IMR-90 (cell line): ENCODE measurements at regions not wholly inside any gene's neighbourhood (a gene's known extent, or its start where the extent isn't known, plus 50 kb on each side); places are given as distances from the start of the nearest gene placed in this dataset.

Experiments used
- ATAC-seq: fragments of 200-7000 bp; cut with Tn5 transposase; 2 replicates; pipeline ENCODE4 v1.9.1; 2020; ENCODE audit warnings: low read depth, mild to moderate bottlenecking, moderate library complexity
- BruUV-seq: library from RNA; stranded (reverse); fragments of 400-500 nt; replicated peaks from 2 replicates; lab custom pipeline; 2021; lab: Mats Ljungman, UMichigan
- CTCF ChIA-PET: fragments of 300-600 bp; formaldehyde crosslinking; extraction: SDS; loops from one replicate; lab custom pipeline; 2021; ENCODE audit warnings: antibody characterized with exemption; lab: Yijun Ruan, JAX
- POLR2A ChIA-PET: fragments of 300-600 bp; sonication (Branson Sonifier 250); formaldehyde crosslinking; loops from one replicate; lab custom pipeline; 2022; ENCODE audit warnings: antibody characterized with exemption; ENCODE audit not compliant: unreplicated experiment; lab: Charles Lee
- DNase-seq: peaks from one replicate; pipeline ENCODE4 v3.0.0; 2013
- H2AFZ ChIP-seq: replicated peaks from 2 replicates; pipeline ENCODE3; 2013; ENCODE audit warnings: low read length, mild to moderate bottlenecking; ENCODE audit not compliant: poor library complexity
- H2AK5ac ChIP-seq: 2 replicates; pipeline ENCODE4 v1.6.1; 2013; ENCODE audit warnings: low read depth, low read length, inconsistent platforms
- H2AK9ac ChIP-seq: replicated peaks from 2 replicates; pipeline ENCODE3; 2013; ENCODE audit warnings: mild to moderate bottlenecking, low read depth, low read length, moderate library complexity; ENCODE audit not compliant: poor library complexity
- H2BK120ac ChIP-seq: 2 replicates; pipeline ENCODE4 v1.6.1; 2013; ENCODE audit warnings: low read depth, low read length, inconsistent platforms
- H2BK15ac ChIP-seq: 3 replicates; pipeline ENCODE4 v1.6.1; 2013; ENCODE audit warnings: low read depth, low read length, inconsistent platforms
- H2BK20ac ChIP-seq: 2 replicates; pipeline ENCODE4 v1.6.1; 2013; ENCODE audit warnings: low read depth, mild to moderate bottlenecking, inconsistent platforms, low read length, moderate library complexity
- H2BK5ac ChIP-seq: 2 replicates; pipeline ENCODE4 v1.6.1; 2013; ENCODE audit warnings: mild to moderate bottlenecking, low read depth, low read length, inconsistent platforms; ENCODE audit not compliant: poor library complexity, severe bottlenecking
- H3K14ac ChIP-seq: replicated peaks from 2 replicates; pipeline ENCODE4 v1.6.1; 2013; ENCODE audit warnings: low read depth, low read length, inconsistent platforms
- H3K18ac ChIP-seq: 2 replicates; pipeline ENCODE4 v1.6.1; 2013; ENCODE audit warnings: low read depth, low read length, control low read depth
- H3K23ac ChIP-seq: 2 replicates; pipeline ENCODE4 v1.6.1; 2013; ENCODE audit warnings: low read depth, low read length, inconsistent platforms
- H3K27ac ChIP-seq: 2 replicates; pipeline ENCODE4 v1.5.1; 2013; ENCODE audit warnings: mild to moderate bottlenecking, control low read depth, low read length; ENCODE audit not compliant: insufficient read depth
- H3K27me3 ChIP-seq: 2 replicates; pipeline ENCODE4 v1.6.1; 2013; ENCODE audit warnings: low read length; ENCODE audit not compliant: control insufficient read depth, insufficient read depth
- H3K36me3 ChIP-seq: 2 replicates; pipeline ENCODE4 v1.6.1; 2013; ENCODE audit warnings: low read length, mixed read lengths; ENCODE audit not compliant: control insufficient read depth, insufficient read depth
- H3K4ac ChIP-seq: 2 replicates; pipeline ENCODE4 v1.6.1; 2013; ENCODE audit warnings: low read depth, low read length, inconsistent platforms
- H3K4me1 ChIP-seq: 2 replicates; pipeline ENCODE4 v1.6.1; 2013; ENCODE audit warnings: low read length, mixed read lengths; ENCODE audit not compliant: control insufficient read depth, insufficient read depth
- H3K4me2 ChIP-seq: 2 replicates; pipeline ENCODE4 v1.6.1; 2013; ENCODE audit warnings: low read depth, mild to moderate bottlenecking, control low read depth, low read length, moderate library complexity
- H3K4me3 ChIP-seq: 2 replicates; pipeline ENCODE4 v1.5.1; 2013; ENCODE audit warnings: low read depth, mild to moderate bottlenecking, control low read depth, low read length, moderate library complexity; ENCODE audit not compliant: insufficient read depth
- H3K56ac ChIP-seq: 2 replicates; pipeline ENCODE4 v1.6.1; 2013; ENCODE audit warnings: low read length, inconsistent platforms; ENCODE audit not compliant: insufficient read depth; ENCODE audit errors: extremely low read depth
- H3K79me1 ChIP-seq, 2 experiments: 2 replicates each; pipeline ENCODE4 v1.6.1; 2013; ENCODE audit warnings: low read length in 2 of 2, inconsistent platforms in 1 of 2, low read depth in 1 of 2
- H3K9ac ChIP-seq: 2 replicates; pipeline ENCODE4 v1.6.1; 2013; ENCODE audit warnings: low read depth, low read length, control low read depth
- H3K9me1 ChIP-seq: 2 replicates; pipeline ENCODE4 v1.6.1; 2013; ENCODE audit warnings: low read length, inconsistent platforms; ENCODE audit not compliant: insufficient read depth
- H3K9me3 ChIP-seq: 2 replicates; pipeline ENCODE4 v1.6.1; 2013; ENCODE audit warnings: low read length; ENCODE audit not compliant: control insufficient read depth, insufficient read depth
- H4K20me1 ChIP-seq: 2 replicates; pipeline ENCODE4 v1.6.1; 2013; ENCODE audit warnings: low read length, inconsistent platforms; ENCODE audit not compliant: insufficient read depth
- H4K5ac ChIP-seq: 2 replicates; pipeline ENCODE4 v1.6.1; 2013; ENCODE audit warnings: mild to moderate bottlenecking, low read depth, low read length, control low read depth
- H4K8ac ChIP-seq, 2 experiments: 2 replicates each; pipeline ENCODE4 v1.6.1; 2013; ENCODE audit warnings: low read depth in 2 of 2, low read length in 2 of 2, control low read depth in 1 of 2, inconsistent platforms in 1 of 2
- H4K91ac ChIP-seq: 2 replicates; pipeline ENCODE4 v1.6.1; 2013; ENCODE audit warnings: low read depth, low read length, inconsistent platforms; ENCODE audit not compliant: insufficient read depth
- BHLHE40 ChIP-seq: fragments of 150-350 bp; IDR thresholded peaks from 2 replicates; pipeline ENCODE4 v1.6.1; 2016; ENCODE audit warnings: mild to moderate bottlenecking, low read depth, low read length
- CHD1 ChIP-seq: IDR thresholded peaks from 2 replicates; pipeline ENCODE4 v1.6.1; 2012; ENCODE audit warnings: low read depth, low read length, improper control_type of control experiment
- CTCF ChIP-seq: conservative IDR thresholded peaks from 2 replicates; pipeline ENCODE4 v1.5.1; 2012; ENCODE audit warnings: mild to moderate bottlenecking, low read depth, low read length, improper control_type of control experiment
- FOS ChIP-seq: fragments of 150-350 bp; IDR thresholded peaks from 2 replicates; pipeline ENCODE4 v1.6.1; 2016; ENCODE audit warnings: low read depth, low read length
- MAFK ChIP-seq: IDR thresholded peaks from 2 replicates; pipeline ENCODE4 v1.6.1; 2012; ENCODE audit warnings: low read depth, low read length, improper control_type of control experiment
- MXI1 ChIP-seq: IDR thresholded peaks from 2 replicates; pipeline ENCODE4 v1.6.1; 2012; ENCODE audit warnings: low read depth, mild to moderate bottlenecking, low read length, moderate library complexity, borderline replicate concordance
- NFE2L2 ChIP-seq: fragments of 150-350 bp; IDR thresholded peaks from 2 replicates; pipeline ENCODE4 v1.6.1; 2016; ENCODE audit warnings: low read depth, mild to moderate bottlenecking, low read length
- RAD21 ChIP-seq: IDR thresholded peaks from 2 replicates; pipeline ENCODE4 v1.6.1; 2012; ENCODE audit warnings: low read length, improper control_type of control experiment
- RFX5 ChIP-seq: IDR thresholded peaks from 2 replicates; pipeline ENCODE4 v1.8.0; 2012; ENCODE audit warnings: low read depth, mild to moderate bottlenecking, low read length, moderate library complexity
- SMC3 ChIP-seq: fragments of 150-350 bp; IDR thresholded peaks from 2 replicates; pipeline ENCODE4 v1.6.1; 2016; ENCODE audit warnings: low read depth, mild to moderate bottlenecking, antibody characterized with exemption, low read length, moderate library complexity
- USF2 ChIP-seq: fragments of 150-350 bp; IDR thresholded peaks from 2 replicates; pipeline ENCODE4 v1.6.1; 2017; ENCODE audit warnings: mild to moderate bottlenecking, antibody characterized with exemption, low read length, low read depth
- WGBS, 2 experiments: methylation state at CpG; one replicate each; pipeline versions ENCODE4 v1.1.5 to v1.1.7; 2013; ENCODE audit warnings: missing lambda C conversion rate in 2 of 2; ENCODE audit not compliant: insufficient read length in 1 of 2; ENCODE audit errors: extremely low coverage in 2 of 2; 5-methylcytosine and 5-hydroxymethylcytosine counted together
- dilution Hi-C: fragments of 300-500 bp; cut with HindIII; formaldehyde crosslinking; loops from one replicate; pipeline ENCODE4 v1.14.3; 2018; ENCODE audit warnings: low sequenced_read_pairs; ENCODE audit not compliant: unreplicated experiment
- in situ Hi-C: fragments of 300-500 bp; cut with MboI; formaldehyde crosslinking; loops from 3 replicates; pipeline ENCODE4 v1.14.3; 2019; ENCODE audit warnings: low sequenced_read_pairs, inconsistent platforms, mixed read lengths
- intact Hi-C: fragments of 100-400 bp; cut with micrococcal nuclease; formaldehyde crosslinking; loops from 2 replicates; pipeline ENCODE4 v1.10.0; 2022

GRCh38 chr12:127670796-127671195 is 596.2 kb upstream of the TMEM132C start:
- ChIA-PET CTCF (no interaction called here), POLR2A (no interaction called here)
- Histone ChIP-seq H4K20me1 (no peaks in the 10 kb centered on the region), H3K18ac (no peak overlapping the region), H2BK5ac (no peak overlapping the region), H2BK15ac (no peak overlapping the region), H3K4me3 (no peak overlapping the region), H2BK20ac (no peak overlapping the region), H2AK5ac (no peak overlapping the region), H3K9me3 (no peaks in the 10 kb centered on the region; the same call in 1 of the 2 replicates), H3K27ac (no peak overlapping the region), H3K79me1 (no peaks in the 10 kb centered on the region), H3K56ac (no peak overlapping the region), H3K4me2 (no peak overlapping the region), H3K14ac (no peak overlapping the region), H3K27me3 (no peaks in the 10 kb centered on the region), H3K36me3 (no peaks in the 10 kb centered on the region), H3K4ac (no peak overlapping the region), H2AK9ac (no peak overlapping the region), H3K23ac (no peak overlapping the region), H2AFZ (no peak overlapping the region), H3K9ac (no peak overlapping the region), H4K5ac (no peak overlapping the region), H4K91ac (no peak overlapping the region), H4K8ac (no peak overlapping the region), H2BK120ac (no peak overlapping the region), H3K9me1 (no peaks in the 10 kb centered on the region), H3K4me1 (no peaks in the 10 kb centered on the region)
- BruUV-seq = no TSS peak
- intact Hi-C loops (no loop called here), in situ Hi-C loops (no loop called here), dilution Hi-C loops (no loop called here)
- WGBS, 2 experiments = no CpG with 5 or more reads among the region's 5 CpGs
- TF ChIP-seq FOS = no peak
- no peak for TF ChIP-seq RFX5
- no peak for TF ChIP-seq USF2
- TF ChIP-seq MXI1 = no peak
- no peak for TF ChIP-seq MAFK
- no peak for TF ChIP-seq CHD1
- TF ChIP-seq BHLHE40 = no peak
- no peak for TF ChIP-seq NFE2L2
- no peak for TF ChIP-seq SMC3
- no peak for TF ChIP-seq CTCF
- no peak for TF ChIP-seq RAD21
- ATAC-seq (no peak), DNase-seq (no peak)
